Superior temporal gyrus (tissue), 1 donor: ENCODE measurements at regions not wholly inside any gene's neighbourhood (a gene's known extent, or its start where the extent isn't known, plus 50 kb on each side); places are given as distances from the start of the nearest gene placed in this dataset.

Experiments
- DNase-seq: peaks from one replicate; pipeline ENCODE4 v3.0.0-alpha.2; 2016; ENCODE audit errors: extremely low spot score

DNA sequence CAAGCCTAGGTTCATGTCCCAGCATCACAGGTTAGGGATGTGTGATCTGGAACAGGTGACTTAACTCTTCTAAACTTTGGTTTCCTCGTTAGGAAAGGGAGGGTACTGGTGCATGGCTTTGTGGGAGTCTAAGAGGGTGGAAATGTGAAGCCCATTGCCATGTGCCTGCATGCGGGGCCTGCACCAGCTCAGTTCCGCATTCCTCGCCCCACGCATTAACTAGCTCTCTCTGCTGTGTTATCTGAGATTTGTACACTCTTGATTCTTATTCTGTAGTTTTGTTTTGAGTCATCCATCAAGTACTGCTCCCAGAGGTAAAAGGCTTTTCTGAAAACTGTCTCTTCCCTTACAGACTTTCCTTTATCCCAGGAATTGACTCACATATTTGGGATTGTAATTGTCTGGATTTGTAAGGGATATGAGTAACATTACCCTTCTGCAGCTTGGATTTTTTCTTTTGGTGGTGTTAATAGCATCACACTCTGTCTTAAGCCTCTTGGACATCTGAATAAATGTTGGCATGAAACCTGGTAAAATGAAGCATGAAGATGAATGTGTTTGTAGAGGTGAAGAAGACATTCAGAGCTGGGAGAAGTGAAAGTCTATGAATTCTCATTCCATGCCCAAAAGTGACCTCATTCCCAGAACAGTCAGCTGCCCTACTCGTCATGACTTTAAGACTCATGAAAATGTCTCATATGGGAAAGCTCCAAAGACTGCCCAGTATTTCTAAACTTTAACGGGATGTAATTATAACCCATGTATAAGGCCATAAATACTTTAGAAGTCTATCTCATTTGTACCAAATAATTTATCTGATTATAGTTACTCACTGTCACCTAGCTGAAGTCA lies 357.3 kb downstream of the FOXA2 start:
- no peak for DNase-seq

DNA sequence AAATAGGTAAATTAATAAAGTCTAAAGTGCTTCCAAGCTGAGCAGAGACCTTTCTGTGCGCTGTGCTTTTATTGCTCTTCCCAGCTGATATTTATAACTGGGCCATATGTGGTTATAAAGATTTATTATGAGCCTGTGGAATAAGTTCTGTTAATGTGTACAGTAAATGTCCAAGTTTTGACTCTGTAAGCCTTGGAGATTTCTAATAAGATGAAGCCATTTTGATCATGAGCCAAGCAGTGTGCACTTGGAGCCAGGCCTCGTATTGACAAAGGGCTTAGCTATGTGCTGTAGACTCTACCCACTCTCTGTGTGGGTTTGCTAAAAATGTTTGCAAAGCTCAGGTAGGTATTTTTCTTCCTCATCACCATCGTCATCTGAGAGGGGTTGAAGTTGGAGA lies 361.1 kb downstream of the FOXA2 start:
- DNase-seq = no peak

DNA sequence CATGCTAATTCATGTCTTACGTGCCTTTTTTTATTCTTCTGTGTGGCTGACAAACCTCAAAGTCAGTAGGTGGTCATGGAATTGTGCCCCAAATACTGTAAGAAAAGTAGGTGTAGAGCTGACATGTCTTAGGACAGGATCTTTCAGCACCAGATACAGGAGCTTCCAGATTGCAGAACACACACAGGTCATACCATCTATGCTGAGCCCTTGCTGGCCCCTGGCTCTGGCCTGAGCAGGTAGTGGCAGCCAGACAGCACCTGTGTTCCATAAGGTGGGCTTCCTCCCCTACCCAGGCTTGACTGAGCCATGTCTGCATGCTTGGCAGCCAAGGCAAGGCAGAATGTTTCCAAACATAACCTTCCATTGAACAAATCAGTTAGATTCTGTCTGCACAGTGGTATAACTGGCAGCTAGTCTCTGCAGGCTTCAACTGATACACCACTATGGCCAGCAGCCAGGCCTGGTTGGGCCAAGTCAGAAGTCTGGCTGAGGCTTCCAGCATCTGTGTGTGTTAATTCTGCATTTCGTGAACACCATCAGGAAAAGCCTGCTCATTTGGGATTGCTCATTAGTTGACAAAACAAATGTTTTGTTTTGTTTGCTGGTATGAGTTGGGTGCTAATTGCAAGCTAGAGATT lies 366.5 kb downstream of the FOXA2 start:
- DNase-seq = no peak

GRCh38 chr20:22216984-22217383 lies 367.4 kb downstream of the FOXA2 start:
- no peak for DNase-seq

- DNase-seq = no peak
Observed at GRCh38 chr20:22214296-22214695, 370.1 kb downstream of the FOXA2 start.

- DNase-seq = no peak
Observed at GRCh38 chr20:22213271-22213670, 371.1 kb downstream of the FOXA2 start.

- no peak for DNase-seq
Observed at GRCh38 chr20:22207280-22207679, 377.1 kb downstream of the FOXA2 start.

- no peak for DNase-seq
Observed at GRCh38 chr20:22204801-22205200, 379.6 kb downstream of the FOXA2 start.

DNA sequence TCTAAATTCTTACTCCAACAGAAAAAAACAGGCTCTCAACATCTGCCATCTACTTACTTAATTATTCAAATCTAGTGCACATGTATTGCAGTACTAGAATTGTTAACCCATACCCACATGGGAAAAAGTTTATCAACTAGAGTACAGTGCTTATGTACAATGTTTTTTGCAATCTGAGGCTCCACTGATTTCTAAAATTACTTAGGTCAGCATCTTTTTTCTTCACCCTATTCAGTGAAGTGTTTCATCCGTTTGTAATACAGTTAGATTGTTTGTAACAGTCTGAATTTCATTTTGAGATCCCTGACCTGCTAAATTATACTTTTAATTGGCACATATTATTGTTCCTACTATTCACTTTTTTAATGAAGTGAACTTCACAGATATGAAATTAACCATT lies 402.2 kb downstream of the FOXA2 start:
- no peak for DNase-seq

- DNase-seq = no peak
Observed at GRCh38 chr20:22180244-22180643, 404.1 kb downstream of the FOXA2 start.

DNA sequence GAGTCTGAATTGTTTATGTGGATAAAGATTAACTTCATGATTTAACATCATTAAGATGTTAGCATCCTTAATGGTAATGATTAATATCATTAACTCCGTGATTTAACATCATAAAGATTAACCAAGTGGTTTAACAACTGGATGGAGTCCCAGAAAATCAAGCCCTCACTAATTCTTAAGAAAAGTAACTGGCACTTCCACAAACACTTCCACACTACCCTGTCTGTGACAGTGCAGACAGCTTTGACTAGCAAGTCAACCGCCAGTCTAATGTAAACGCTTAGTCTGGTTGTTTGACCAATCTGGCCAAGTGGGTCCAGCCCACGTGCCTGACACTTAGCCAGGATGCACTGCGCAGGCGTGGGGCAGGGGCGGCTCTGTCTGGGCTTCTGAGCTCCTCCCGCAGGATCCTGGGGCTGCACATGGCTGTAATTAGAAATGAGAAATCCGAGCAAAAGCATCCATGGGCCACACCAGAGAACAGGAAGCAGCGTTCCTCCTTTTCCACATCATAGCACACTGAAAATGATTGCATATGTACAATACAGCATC lies 424.2 kb downstream of the FOXA2 start:
- DNase-seq = no peak

GRCh38 chr20:22159276-22159675 lies 425.1 kb downstream of the FOXA2 start:
- no peak for DNase-seq

DNA sequence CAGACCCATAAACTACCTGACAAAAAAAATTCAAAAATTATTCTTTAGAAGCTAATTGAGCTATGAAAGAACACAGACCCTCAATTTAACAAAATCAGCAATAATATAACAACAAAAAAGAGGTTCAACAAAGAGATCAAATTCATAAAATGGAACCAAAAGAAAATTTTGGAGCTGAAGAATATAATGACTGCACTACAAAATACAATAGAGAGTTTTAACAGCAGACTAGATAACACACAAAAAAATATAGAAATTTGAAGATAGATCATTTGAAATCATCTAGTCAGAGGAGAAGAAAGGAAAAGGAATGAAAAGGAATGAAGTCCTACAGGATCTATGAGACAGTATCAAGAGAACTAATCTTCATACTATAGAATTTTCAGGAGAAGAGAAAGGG lies 422.1 kb downstream of the PAX1 start:
- DNase-seq = no peak

- peak; percentile 54 for DNase-seq
Observed at GRCh38 chr20:22106308-22106938, 401.0 kb downstream of the PAX1 start.

DNA sequence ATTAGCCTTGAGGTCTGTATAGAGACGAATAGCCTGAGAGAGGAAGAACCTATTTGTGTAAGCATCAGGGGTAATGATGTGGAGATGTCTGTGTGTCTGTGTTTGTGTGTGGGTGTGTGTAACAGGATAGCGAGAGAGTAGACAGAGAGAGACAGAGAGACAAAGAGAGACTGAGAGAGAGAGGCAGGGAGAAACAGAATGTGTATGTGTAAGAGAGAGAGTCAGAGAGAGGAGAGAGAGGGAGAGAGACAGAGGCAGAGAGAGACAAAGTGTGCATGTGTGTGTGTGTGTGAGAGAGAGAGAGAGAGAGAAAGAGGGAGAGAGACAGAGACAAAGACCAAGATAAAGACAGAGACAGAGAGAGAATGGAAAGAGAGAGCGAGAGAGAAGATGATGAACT lies 396.1 kb downstream of the PAX1 start:
- DNase-seq = no peak

- DNase-seq = no peak
Observed at GRCh38 chr20:22100686-22101085, 395.2 kb downstream of the PAX1 start.

GRCh38 chr20:22099348-22099747 lies 393.9 kb downstream of the PAX1 start:
- no peak for DNase-seq

DNA sequence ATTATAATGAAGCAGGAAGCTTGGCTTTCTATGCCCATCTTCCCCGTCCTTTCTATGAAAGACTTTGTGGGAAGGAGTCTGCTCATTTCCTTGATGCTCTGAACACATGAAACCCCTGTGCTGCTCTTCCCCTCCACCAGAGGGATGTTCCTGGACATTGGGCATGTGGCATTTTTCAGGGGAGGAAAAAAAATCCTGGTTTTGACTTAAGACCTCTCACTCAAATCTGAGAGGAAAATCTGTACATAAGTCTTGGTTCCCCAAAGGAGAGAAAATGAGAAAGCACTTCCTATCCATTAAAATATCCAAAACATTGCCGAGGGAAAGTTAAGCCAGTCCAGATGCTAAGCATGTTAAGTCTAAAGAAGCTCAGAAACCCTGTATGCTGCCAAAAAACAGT lies 393.0 kb downstream of the PAX1 start:
- DNase-seq = no peak

- DNase-seq = no peak
Observed at GRCh38 chr20:22093122-22093521, 387.7 kb downstream of the PAX1 start.

GRCh38 chr20:22088882-22089281 lies 383.4 kb downstream of the PAX1 start:
- DNase-seq = no peak

DNA sequence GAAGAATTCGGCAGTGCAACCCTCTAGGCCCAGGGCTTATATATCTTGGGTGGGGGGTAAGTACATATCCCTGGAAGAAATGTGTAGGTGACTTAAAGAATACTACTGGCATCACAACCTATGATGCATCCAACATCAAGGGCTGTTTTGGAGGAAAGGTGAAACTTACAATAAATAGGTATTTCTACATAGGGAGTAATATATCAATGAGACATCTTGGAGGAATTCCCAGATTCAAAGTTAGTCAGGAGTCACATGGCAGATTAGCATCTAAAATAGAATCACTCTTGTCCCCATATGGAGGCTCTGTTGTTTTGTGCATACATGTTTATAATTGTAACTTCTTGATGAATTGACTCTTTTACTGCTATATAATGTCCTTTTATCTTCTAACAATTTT lies 375.5 kb downstream of the PAX1 start:
- DNase-seq = no peak

DNA sequence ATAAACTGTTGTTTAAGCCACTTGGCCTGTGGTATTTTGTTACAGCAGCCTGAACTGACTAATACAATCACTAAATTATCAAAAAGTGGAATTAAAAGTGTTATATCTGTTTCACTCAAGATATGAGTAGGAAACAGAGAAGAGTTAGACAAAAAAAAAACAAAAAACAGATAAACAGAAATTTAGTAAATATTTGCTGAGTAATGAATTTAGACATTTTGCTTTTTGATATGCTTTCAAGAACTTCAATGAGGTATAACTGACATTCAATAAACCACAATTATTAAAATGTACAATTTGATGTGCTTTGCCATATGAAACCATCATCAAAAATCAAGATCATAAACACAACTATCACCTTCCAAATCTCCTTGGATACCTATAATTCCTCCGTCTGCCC lies 369.2 kb downstream of the PAX1 start:
- no peak for DNase-seq

DNA sequence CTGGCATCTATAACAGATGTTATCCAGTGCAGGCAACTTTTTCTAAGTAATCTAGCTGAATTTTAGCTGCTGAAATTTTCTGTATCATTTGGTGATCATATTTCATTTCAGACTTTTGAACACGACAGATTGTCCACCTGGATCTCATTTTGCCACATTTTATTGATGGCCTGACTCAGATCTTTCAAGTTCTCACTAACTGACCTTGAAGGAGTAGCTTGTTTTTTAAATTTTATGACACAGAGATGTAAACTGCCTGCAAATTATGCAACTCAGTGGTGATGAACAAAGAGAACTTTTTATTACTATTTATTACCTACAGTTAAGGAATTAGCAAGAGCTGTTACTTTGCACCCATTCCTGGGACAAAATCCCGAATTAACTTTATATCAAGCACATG lies 366.4 kb downstream of the PAX1 start:
- no peak for DNase-seq
